ENCODE measurements at regions not wholly inside any gene's neighbourhood (a gene's known extent, or its start where the extent isn't known, plus 50 kb on each side); places are given as distances from the start of the nearest gene placed in this dataset.

- DNase-seq = no peak
Observed at GRCh38 chr19:28971049-28971448, 241.9 kb downstream of the UQCRFS1 start.

GRCh38 chr19:28968721-28969120, 244.2 kb downstream of the UQCRFS1 start:
- DNase-seq = no peak

- DNase-seq = no peak
Observed at GRCh38 chr19:28966737-28967399, 246.1 kb downstream of the UQCRFS1 start.

GRCh38 chr19:28964500-28964899, 248.5 kb downstream of the UQCRFS1 start:
- DNase-seq = no peak

GRCh38 chr19:28963486-28964250, 249.3 kb downstream of the UQCRFS1 start:
- no peak for DNase-seq

- DNase-seq = no peak
Observed at GRCh38 chr19:28961772-28962500, 251.0 kb downstream of the UQCRFS1 start.

GRCh38 chr19:28960986-28961705, 251.8 kb downstream of the UQCRFS1 start:
- no peak for DNase-seq

- no peak for DNase-seq
Observed at GRCh38 chr19:28960586-28960985, 252.4 kb downstream of the UQCRFS1 start.

- no peak for DNase-seq
Observed at GRCh38 chr19:28956961-28957360, 256.0 kb downstream of the UQCRFS1 start.

GRCh38 chr19:28956421-28956820, 256.5 kb downstream of the UQCRFS1 start:
- no peak for DNase-seq

- DNase-seq = no peak
Observed at GRCh38 chr19:28949535-28949934, 263.4 kb downstream of the UQCRFS1 start.

- no peak for DNase-seq
Observed at GRCh38 chr19:28949027-28949426, 263.9 kb downstream of the UQCRFS1 start.

- DNase-seq = no peak
Observed at GRCh38 chr19:28948566-28948965, 264.4 kb downstream of the UQCRFS1 start.

GRCh38 chr19:28948026-28948425, 264.9 kb downstream of the UQCRFS1 start:
- DNase-seq = no peak

GRCh38 chr19:28943651-28944050, 269.3 kb downstream of the UQCRFS1 start:
- no peak for DNase-seq

- DNase-seq = no peak
Observed at GRCh38 chr19:28941833-28942232, 271.1 kb downstream of the UQCRFS1 start.

- no peak for DNase-seq
Observed at GRCh38 chr19:28940751-28941500, 272.0 kb downstream of the UQCRFS1 start.

- no peak for DNase-seq
Observed at GRCh38 chr19:28939236-28939635, 273.7 kb downstream of the UQCRFS1 start.

- DNase-seq = no peak
Observed at GRCh38 chr19:28936001-28936400, 276.9 kb downstream of the UQCRFS1 start.

- DNase-seq = no peak
Observed at GRCh38 chr19:28934631-28935030, 278.3 kb downstream of the UQCRFS1 start.

GRCh38 chr19:28933039-28933438, 279.9 kb downstream of the UQCRFS1 start:
- no peak for DNase-seq

- DNase-seq = no peak
Observed at GRCh38 chr19:28932446-28932845, 280.5 kb downstream of the UQCRFS1 start.
